NB4 (cell line): ENCODE measurements at regions not wholly inside any gene's neighbourhood (a gene's known extent, or its start where the extent isn't known, plus 50 kb on each side); places are given as distances from the start of the nearest gene placed in this dataset.
"Not testable (repeated sequence)": the region's sequence is repeated elsewhere in the genome, so short reads cannot be mapped to it uniquely, and the experiment has no call there.

Experiments used
- CTCF ChIP-seq: IDR thresholded peaks from one replicate; pipeline ENCODE4 v1.5.1; 2012; ENCODE audit warnings: low read depth, low read length
- MYC ChIP-seq: IDR thresholded peaks from 2 replicates; pipeline ENCODE4 v1.6.1; 2011; ENCODE audit warnings: low read depth, low read length
- POLR2A ChIP-seq: IDR thresholded peaks from 2 replicates; pipeline ENCODE4 v1.6.1; 2011; ENCODE audit warnings: mild to moderate bottlenecking; ENCODE audit not compliant: insufficient read length; ENCODE audit errors: extremely low read depth

- not testable (repeated sequence) for TF ChIP-seq CTCF, POLR2A, MYC
These were observed 98.1 kb upstream of the GPR39 start for GRCh38 chr2:132318481-132318880.
